Activated naive CD4-positive, alpha-beta T cell treated with anti-CD3 and anti-CD28 coated beads, Interleukin-2, amount 50 U/mL, for 72 hours (primary cell): ENCODE measurements at regions not wholly inside any gene's neighbourhood (a gene's known extent, or its start where the extent isn't known, plus 50 kb on each side); places are given as distances from the start of the nearest gene placed in this dataset.
"Not testable (repeated sequence)": the region's sequence is repeated elsewhere in the genome, so short reads cannot be mapped to it uniquely, and the experiment has no call there.

Experiments used
- ATAC-seq, 2 donors: fragments of 150-1000 bp; cut with Tn5 transposase; 2 replicates each; pipeline ENCODE4 v1.10.0; 2021; ENCODE audit warnings: mild to moderate bottlenecking in 2 of 2, moderate library complexity in 2 of 2
- DNase-seq, 2 donors: peaks; one replicate each; pipeline ENCODE4 v3.0.0; 2021 to 2022; ENCODE audit warnings: low spot score in 2 of 2
- H3K27ac Mint-ChIP-seq, 2 donors: one replicate each; pipeline ENCODE4 v1.8.0; 2022; ENCODE audit warnings: mild to moderate bottlenecking in 2 of 2, mixed read lengths in 2 of 2
- H3K36me3 Mint-ChIP-seq, 2 donors: one replicate each; pipeline ENCODE4 v1.8.0; 2022; ENCODE audit warnings: mixed read lengths in 2 of 2
- H3K9me3 Mint-ChIP-seq, 2 donors: one replicate each; pipeline ENCODE4 v1.8.0; 2022; ENCODE audit warnings: mixed read lengths in 2 of 2

DNA sequence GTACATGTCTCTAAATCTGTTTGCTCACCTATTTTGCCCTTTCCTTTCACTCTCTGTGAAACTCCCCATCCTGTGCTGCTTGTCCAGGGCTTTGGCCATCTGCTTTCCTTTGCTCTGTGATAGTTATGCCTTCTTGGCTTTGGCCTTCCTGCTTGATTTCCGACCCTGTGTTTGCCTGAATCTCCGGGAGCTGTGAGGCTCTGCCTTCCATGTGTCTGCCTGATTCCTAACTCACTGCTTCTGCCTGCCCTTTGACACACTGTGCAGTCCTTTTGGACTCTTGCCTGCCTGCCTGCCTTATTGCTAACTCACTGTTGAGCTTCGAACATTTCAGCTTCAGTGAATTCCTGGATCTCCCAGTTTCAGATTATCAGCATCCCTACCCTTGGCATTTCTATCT, 143.1 kb downstream of the C4orf33 start:
- H3K36me3 Mint-ChIP-seq: no peaks in the 10 kb centered on the region
- H3K9me3 Mint-ChIP-seq: no peaks in the 10 kb centered on the region
- no peak for DNase-seq
- ATAC-seq: no peak
- H3K27ac Mint-ChIP-seq: peak overlapping the region in 1 of 2 donors; percentile 70

DNA sequence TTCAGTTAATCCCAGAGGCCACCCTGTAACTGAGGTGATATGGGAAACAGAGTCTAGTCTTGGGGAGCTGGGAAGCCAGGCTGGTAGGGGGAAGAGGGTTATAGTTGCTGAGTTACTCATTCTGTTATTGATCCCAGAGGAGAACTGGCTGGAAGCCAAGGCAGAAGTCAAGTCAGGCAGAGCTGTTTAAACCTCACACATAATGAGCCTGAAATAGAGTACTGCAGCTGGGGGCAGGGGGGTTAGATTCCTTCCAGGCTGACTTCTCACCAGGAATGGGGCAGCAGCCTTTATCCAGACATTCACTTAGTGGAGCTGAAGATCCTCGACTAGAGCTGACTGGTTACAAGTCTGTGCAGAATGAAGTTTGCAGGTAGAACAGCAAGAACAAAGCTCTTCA, 144.9 kb downstream of the C4orf33 start:
- Mint-ChIP-seq H3K9me3 (no peaks in the 10 kb centered on the region), H3K36me3 (no peaks in the 10 kb centered on the region), H3K27ac (no peak overlapping the region)
- no peak for ATAC-seq
- DNase-seq: no peak

DNA sequence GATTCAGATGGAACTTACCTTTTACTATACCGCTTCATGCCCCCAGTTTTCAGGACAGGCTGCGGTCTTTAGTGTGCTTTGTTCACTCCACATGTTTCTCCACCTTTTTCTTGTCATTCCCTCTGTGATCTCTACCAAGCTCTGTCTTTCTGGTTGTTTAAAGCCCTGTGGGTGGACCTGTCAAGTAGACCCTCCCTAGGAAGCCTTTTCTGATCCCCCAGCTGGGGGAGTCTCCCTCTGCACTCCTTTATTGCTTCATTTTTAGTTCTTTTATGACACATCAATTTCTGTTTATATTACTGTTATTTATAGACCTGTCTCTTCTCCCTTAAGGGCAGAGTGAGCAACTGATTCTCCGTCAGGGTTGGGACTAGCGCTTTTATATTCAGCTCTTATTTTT, 150.2 kb downstream of the C4orf33 start:
- Mint-ChIP-seq H3K27ac (no peak overlapping the region), H3K36me3 (no peaks in the 10 kb centered on the region), H3K9me3 (no peaks in the 10 kb centered on the region)
- no peak for ATAC-seq
- no peak for DNase-seq

GRCh38 chr4:129246910-129247461, 151.0 kb downstream of the C4orf33 start:
- no peaks in the 10 kb centered on the region for H3K9me3 Mint-ChIP-seq
- H3K27ac Mint-ChIP-seq: no peak overlapping the region
- H3K36me3 Mint-ChIP-seq: no peaks in the 10 kb centered on the region
- DNase-seq: no peak
- no peak for ATAC-seq

DNA sequence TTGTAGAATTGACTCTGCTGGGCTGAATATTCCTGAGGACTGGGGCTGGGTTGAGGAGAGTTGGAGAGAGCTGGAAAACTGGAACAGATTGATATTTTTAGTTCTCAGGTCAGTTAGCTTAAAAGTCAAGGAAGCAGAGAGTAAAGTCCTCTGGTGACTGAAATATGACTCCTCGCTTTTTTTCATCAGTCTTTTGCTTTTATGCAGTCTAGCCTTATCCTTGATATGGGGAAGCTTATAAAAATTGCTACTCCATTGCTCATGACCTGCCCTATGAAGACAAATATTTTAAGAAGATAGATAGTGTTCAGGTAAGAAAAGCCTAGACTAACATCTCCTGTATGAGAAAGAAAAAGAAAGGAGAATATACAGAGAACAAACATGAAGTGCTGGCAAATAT, 152.7 kb downstream of the C4orf33 start:
- Mint-ChIP-seq H3K9me3 (no peaks in the 10 kb centered on the region), H3K36me3 (no peaks in the 10 kb centered on the region), H3K27ac (no peak overlapping the region)
- ATAC-seq (no peak), DNase-seq (no peak)

GRCh38 chr4:129254126-129254525, 158.2 kb downstream of the C4orf33 start:
- ATAC-seq: no peak
- Mint-ChIP-seq H3K36me3 (no peaks in the 10 kb centered on the region), H3K27ac (no peak overlapping the region), H3K9me3 (peaks cover 0 to 3% of the 10 kb centered on the region in 2 donors)
- DNase-seq: no peak

- no peak for ATAC-seq
- Mint-ChIP-seq H3K27ac (no peak overlapping the region), H3K9me3 (peaks cover 0 to 3% of the 10 kb centered on the region in 2 donors), H3K36me3 (no peaks in the 10 kb centered on the region)
- DNase-seq: no peak
Observed at GRCh38 chr4:129254526-129254925, 158.6 kb downstream of the C4orf33 start.

GRCh38 chr4:129261584-129261983, 165.6 kb downstream of the C4orf33 start:
- H3K36me3 Mint-ChIP-seq: no peaks in the 10 kb centered on the region
- H3K9me3 Mint-ChIP-seq: no peaks in the 10 kb centered on the region
- no peak overlapping the region for H3K27ac Mint-ChIP-seq
- DNase-seq: no peak
- ATAC-seq: no peak

DNA sequence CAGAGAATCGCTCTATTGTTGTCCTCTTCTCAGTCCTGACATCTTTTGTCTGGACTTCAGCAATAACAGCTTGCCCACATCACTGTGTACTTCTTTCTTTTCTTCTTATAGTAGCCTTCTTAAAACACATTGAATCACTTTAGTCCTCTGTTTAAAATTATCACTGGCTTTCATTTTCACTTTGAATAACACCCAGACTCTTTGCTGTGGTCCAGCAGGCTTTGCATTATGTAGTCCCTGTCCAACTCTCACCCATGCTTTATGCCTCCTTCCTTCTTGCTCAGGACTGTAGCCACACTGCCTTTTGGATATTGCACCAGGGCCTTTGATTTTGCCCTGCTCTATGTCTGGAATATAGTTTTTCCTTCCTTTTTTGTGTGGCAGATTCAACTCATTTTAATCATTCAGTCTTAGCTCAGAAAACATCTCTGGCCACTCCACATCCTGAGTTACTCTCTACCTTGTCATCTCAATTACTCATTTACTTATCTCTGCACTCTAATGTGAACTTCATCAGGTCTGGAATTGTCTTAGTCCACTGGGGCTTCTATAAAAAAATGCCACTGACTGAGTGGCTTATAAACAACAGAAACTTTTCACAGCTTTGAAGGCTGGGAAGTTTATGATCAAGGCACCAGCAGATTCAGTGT, 168.2 kb downstream of the C4orf33 start:
- Mint-ChIP-seq H3K9me3 (no peaks in the 10 kb centered on the region), H3K36me3 (no peaks in the 10 kb centered on the region), H3K27ac (peak overlapping the region in 1 of 2 donors; percentile 3)
- no peak for DNase-seq
- ATAC-seq: peak in 1 of 2 donors; percentile 33

DNA sequence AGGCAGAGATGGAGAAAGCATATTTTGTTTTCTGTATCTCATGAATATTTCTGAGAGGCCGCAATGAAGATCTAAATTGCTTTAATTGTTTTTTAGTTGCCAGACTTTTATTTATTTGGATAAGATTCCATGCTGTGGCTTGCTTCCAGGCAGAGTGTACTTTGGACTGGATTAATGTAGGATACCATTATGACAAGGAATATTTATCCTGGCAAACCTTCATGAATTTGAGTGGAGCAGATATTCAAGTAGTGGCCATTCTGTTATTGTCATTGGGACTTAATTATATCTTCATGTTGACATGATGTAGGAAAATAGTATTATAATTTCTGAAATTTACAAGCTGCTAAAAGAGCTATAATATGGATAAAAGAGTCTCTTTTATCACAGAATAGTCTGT, 182.9 kb downstream of the C4orf33 start:
- H3K27ac Mint-ChIP-seq: no peak overlapping the region
- DNase-seq: no peak
- no peak for ATAC-seq
- no peaks in the 10 kb centered on the region for H3K9me3 Mint-ChIP-seq
- no peaks in the 10 kb centered on the region for H3K36me3 Mint-ChIP-seq

GRCh38 chr4:129282293-129282692, 186.3 kb downstream of the C4orf33 start:
- DNase-seq (no peak), ATAC-seq (no peak)
- Mint-ChIP-seq H3K9me3 (no peaks in the 10 kb centered on the region), H3K27ac (no peak overlapping the region), H3K36me3 (no peaks in the 10 kb centered on the region)

DNA sequence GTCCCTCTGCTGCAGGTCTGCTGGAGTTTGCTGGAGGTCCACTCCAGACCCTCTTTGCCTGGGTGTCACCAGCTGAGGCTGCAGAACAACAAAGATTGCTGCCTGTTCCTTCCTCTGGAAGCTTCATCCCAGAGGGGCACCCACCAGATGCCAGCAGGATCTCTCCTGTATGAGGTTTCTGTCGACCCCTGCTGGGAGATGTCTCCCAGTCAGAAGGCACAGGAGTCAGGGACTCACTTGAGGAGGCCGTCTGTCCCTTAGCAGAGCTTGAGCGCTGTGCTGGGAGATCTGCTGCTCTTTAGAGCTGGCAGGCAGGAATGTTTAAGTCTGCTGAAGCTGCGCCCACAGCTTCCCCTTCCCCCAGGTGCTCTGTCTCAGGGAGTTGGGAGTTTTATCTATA, 196.2 kb downstream of the C4orf33 start:
- not testable (repeated sequence) for H3K27ac Mint-ChIP-seq, DNase-seq, ATAC-seq, H3K36me3 Mint-ChIP-seq, H3K9me3 Mint-ChIP-seq

GRCh38 chr4:129314781-129315180, 218.8 kb downstream of the C4orf33 start:
- no peak for ATAC-seq
- Mint-ChIP-seq H3K27ac (no peak overlapping the region), H3K36me3 (no peaks in the 10 kb centered on the region), H3K9me3 (no peaks in the 10 kb centered on the region)
- no peak for DNase-seq

DNA sequence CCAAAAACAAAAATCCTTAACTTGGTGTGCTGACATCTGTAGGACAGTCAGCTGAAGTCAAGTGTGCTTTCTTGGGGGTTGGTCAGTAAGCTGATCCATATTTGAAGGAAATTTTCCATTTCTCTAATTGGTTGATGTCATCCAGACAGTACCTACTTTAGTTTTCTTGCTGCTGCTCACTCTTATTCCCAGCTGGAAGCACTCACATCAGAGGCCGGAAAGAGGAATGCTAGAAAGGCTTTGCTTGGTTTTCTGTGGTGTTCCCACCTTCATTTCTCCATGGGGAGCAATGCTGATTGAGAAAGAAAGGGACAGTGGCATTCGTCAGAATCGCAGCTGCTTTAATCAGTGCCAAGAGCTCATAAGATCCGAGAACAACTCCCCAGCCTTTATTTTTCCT, 227.0 kb downstream of the C4orf33 start:
- no peaks in the 10 kb centered on the region for H3K36me3 Mint-ChIP-seq
- no peak overlapping the region for H3K27ac Mint-ChIP-seq
- ATAC-seq: no peak
- H3K9me3 Mint-ChIP-seq: peaks cover 0 to 4% of the 10 kb centered on the region in 2 donors
- no peak for DNase-seq

DNA sequence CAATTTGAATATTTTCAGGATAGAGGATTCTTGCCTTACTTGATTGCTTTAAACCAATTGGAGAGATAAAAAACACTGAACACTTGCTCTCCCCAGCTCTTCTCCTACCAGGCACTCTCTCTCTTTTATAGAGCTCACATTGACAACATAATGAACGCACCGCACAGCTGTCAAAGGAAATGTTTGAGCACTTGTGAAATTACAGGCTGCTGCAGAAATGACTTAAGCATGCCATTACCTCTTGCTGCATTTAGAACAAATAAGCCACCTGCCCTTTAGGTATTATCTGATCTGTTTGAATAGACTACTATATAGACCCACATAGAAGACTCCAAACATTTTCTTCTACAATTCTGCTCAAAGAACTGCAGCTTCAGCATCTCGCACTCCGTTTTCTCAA, 227.7 kb downstream of the C4orf33 start:
- Mint-ChIP-seq H3K27ac (no peak overlapping the region), H3K9me3 (peaks cover 0 to 4% of the 10 kb centered on the region in 2 donors), H3K36me3 (no peaks in the 10 kb centered on the region)
- DNase-seq (no peak), ATAC-seq (no peak)

GRCh38 chr4:129326571-129327460, 230.9 kb downstream of the C4orf33 start:
- H3K9me3 Mint-ChIP-seq: no peaks in the 10 kb centered on the region
- no peak overlapping the region for H3K27ac Mint-ChIP-seq
- DNase-seq (no peak), ATAC-seq (no peak)
- H3K36me3 Mint-ChIP-seq: no peaks in the 10 kb centered on the region

- no peaks in the 10 kb centered on the region for H3K36me3 Mint-ChIP-seq
Observed at GRCh38 chr4:129327637-129328036, 231.7 kb downstream of the C4orf33 start.

GRCh38 chr4:129328162-129328561, 232.2 kb downstream of the C4orf33 start:
- H3K36me3 Mint-ChIP-seq: no peaks in the 10 kb centered on the region
- H3K27ac Mint-ChIP-seq: no peak overlapping the region
- H3K9me3 Mint-ChIP-seq: no peaks in the 10 kb centered on the region
- DNase-seq (no peak), ATAC-seq (no peak)

More at GRCh38 chr4:129327637-129328036, 231.7 kb downstream of the C4orf33 start:
- ATAC-seq (no peak), DNase-seq (no peak)
- H3K27ac Mint-ChIP-seq: no peak overlapping the region
- H3K9me3 Mint-ChIP-seq: no peaks in the 10 kb centered on the region
